WTC11 (cell line): ENCODE measurements at regions not wholly inside any gene's neighbourhood (a gene's known extent, or its start where the extent isn't known, plus 50 kb on each side); places are given as distances from the start of the nearest gene placed in this dataset.

Source experiments
- ATAC-seq: fragments of 200-7000 bp; cut with Tn5 transposase; 2 replicates; pipeline ENCODE4 v1.10.0; 2021; ENCODE audit warnings: mild to moderate bottlenecking, moderate library complexity
- CTCF ChIA-PET: fragments of 300-600 bp; sonication (Branson Sonifier 250); formaldehyde crosslinking; loops from one replicate; lab custom pipeline; 2021; ENCODE audit warnings: antibody characterized with exemption; lab: Charles Lee
- POLR2A ChIA-PET: fragments of 350-600 bp; sonication (Branson Sonifier 250); formaldehyde crosslinking; loops from one replicate; lab custom pipeline; 2021; ENCODE audit warnings: antibody characterized with exemption; lab: Charles Lee
- DNase-seq: peaks from one replicate; pipeline ENCODE4 v3.0.0; 2021; ENCODE audit warnings: low spot score
- H3K27ac Mint-ChIP-seq: 2 replicates; pipeline ENCODE4 v1.8.0; 2021; ENCODE audit warnings: mixed read lengths
- H3K27me3 Mint-ChIP-seq: 2 replicates; pipeline ENCODE4 v1.8.0; 2021; ENCODE audit warnings: low read depth, mild to moderate bottlenecking, moderate library complexity, mixed read lengths
- H3K36me3 Mint-ChIP-seq: 2 replicates; pipeline ENCODE4 v1.8.0; 2021; ENCODE audit warnings: mixed read lengths
- H3K4me1 Mint-ChIP-seq: 2 replicates; pipeline ENCODE4 v1.8.0; 2022; ENCODE audit warnings: mixed read lengths
- H3K4me3 Mint-ChIP-seq: 2 replicates; pipeline ENCODE4 v1.8.0; 2021; ENCODE audit warnings: mild to moderate bottlenecking, moderate library complexity, mixed read lengths
- H3K9me3 Mint-ChIP-seq: 2 replicates; pipeline ENCODE4 v1.8.0; 2021; ENCODE audit warnings: mixed read lengths
- ARID4B ChIP-seq: sonication (generic); formaldehyde crosslinking; IDR thresholded peaks from 2 replicates; pipeline ENCODE4 v1.8.0; 2023; ENCODE audit warnings: missing genetic modification reagents, mild to moderate bottlenecking, borderline replicate concordance
- ATF1 ChIP-seq: sonication (generic); formaldehyde crosslinking; IDR thresholded peaks from 2 replicates; pipeline ENCODE4 v1.8.1; 2023; ENCODE audit warnings: mild to moderate bottlenecking, moderate library complexity, missing genetic modification reagents
- ATF3 ChIP-seq: sonication (generic); formaldehyde crosslinking; conservative IDR thresholded peaks from 2 replicates; pipeline ENCODE4 v1.8.1; 2022; ENCODE audit warnings: mild to moderate bottlenecking, missing genetic modification reagents
- CTCF ChIP-seq: fragments of 200-600 bp; IDR thresholded peaks from 2 replicates; pipeline ENCODE4 v1.8.0; 2022; ENCODE audit warnings: antibody characterized with exemption
- E2F4 ChIP-seq: sonication (generic); formaldehyde crosslinking; IDR thresholded peaks from 2 replicates; pipeline ENCODE4 v1.8.1; 2022; ENCODE audit warnings: low read depth, mild to moderate bottlenecking, moderate library complexity, missing genetic modification reagents, borderline replicate concordance
- FOXP1 ChIP-seq: sonication (generic); formaldehyde crosslinking; IDR thresholded peaks from 2 replicates; pipeline ENCODE4 v1.8.0; 2022; ENCODE audit warnings: missing genetic modification reagents, mild to moderate bottlenecking, moderate library complexity, borderline replicate concordance
- KAT7 ChIP-seq: sonication (generic); formaldehyde crosslinking; IDR thresholded peaks from 2 replicates; pipeline ENCODE4 v1.8.1; 2023; ENCODE audit warnings: missing genetic modification reagents, mild to moderate bottlenecking, borderline replicate concordance
- NFATC4 ChIP-seq: fragments of 250-450 bp; sonication (Bioruptor Pico); IDR thresholded peaks from 2 replicates; pipeline ENCODE4 v1.9.0; 2021; ENCODE audit warnings: mild to moderate bottlenecking
- NFE2L1 ChIP-seq: sonication (generic); formaldehyde crosslinking; IDR thresholded peaks from 2 replicates; pipeline ENCODE4 v1.8.1; 2023; ENCODE audit warnings: missing genetic modification reagents
- NR1H2 ChIP-seq: sonication (generic); formaldehyde crosslinking; IDR thresholded peaks from 2 replicates; pipeline ENCODE4 v1.9.0; 2021; ENCODE audit warnings: mild to moderate bottlenecking, moderate library complexity, missing genetic modification reagents
- OVOL2 ChIP-seq: fragments of 250-450 bp; sonication (Bioruptor Pico); IDR thresholded peaks from 2 replicates; pipeline ENCODE4 v1.9.0; 2021; ENCODE audit warnings: mild to moderate bottlenecking, borderline replicate concordance
- RELA ChIP-seq: sonication (generic); formaldehyde crosslinking; IDR thresholded peaks from 2 replicates; pipeline ENCODE4 v1.8.1; 2022; ENCODE audit warnings: missing genetic modification reagents, mild to moderate bottlenecking, borderline replicate concordance
- ZNF138 ChIP-seq: sonication (generic); formaldehyde crosslinking; conservative IDR thresholded peaks from 2 replicates; pipeline ENCODE4 v1.8.1; 2022; ENCODE audit warnings: mild to moderate bottlenecking, moderate library complexity, missing genetic modification reagents
- ZNF263 ChIP-seq: sonication (generic); formaldehyde crosslinking; IDR thresholded peaks from 2 replicates; pipeline ENCODE4 v1.8.1; 2022; ENCODE audit warnings: low read depth, mild to moderate bottlenecking, moderate library complexity, missing genetic modification reagents
- ZNF532 ChIP-seq: fragments of 250-450 bp; sonication (Bioruptor Pico); IDR thresholded peaks from 2 replicates; pipeline ENCODE4 v1.9.0; 2021; ENCODE audit warnings: mild to moderate bottlenecking, borderline replicate concordance
- ZNF671 ChIP-seq: fragments of 250-450 bp; sonication (Bioruptor Pico); IDR thresholded peaks from 2 replicates; pipeline ENCODE4 v1.8.0; 2021; ENCODE audit warnings: mild to moderate bottlenecking
- ZSCAN18 ChIP-seq: fragments of 250-450 bp; sonication (Bioruptor Pico); IDR thresholded peaks from 2 replicates; pipeline ENCODE4 v2.1.2; 2022; ENCODE audit warnings: mild to moderate bottlenecking, moderate library complexity

- peaks cover 43% of the 10 kb centered on the region for H3K9me3 Mint-ChIP-seq
- TF ChIP-seq CTCF = no peak
- no peak for TF ChIP-seq NFATC4 (CRISPR knock-in tag)
- no peak for TF ChIP-seq NR1H2 (CRISPR knock-in tag)
- TF ChIP-seq ZNF263 (CRISPR knock-in tag) = no peak
- TF ChIP-seq ATF3 (CRISPR knock-in tag) = no peak
- TF ChIP-seq OVOL2 (CRISPR knock-in tag) = no peak
- TF ChIP-seq ATF1 (CRISPR knock-in tag) = no peak
- no peaks in the 10 kb centered on the region for H3K4me1 Mint-ChIP-seq
- ChIA-PET POLR2A (no interaction called here), CTCF (no interaction called here)
- peaks cover 26% of the 10 kb centered on the region for H3K36me3 Mint-ChIP-seq
- ATAC-seq = no peak
- no peaks in the 10 kb centered on the region for H3K27me3 Mint-ChIP-seq
- no peak overlapping the region for H3K4me3 Mint-ChIP-seq
- no peak for DNase-seq
- H3K27ac Mint-ChIP-seq = no peak overlapping the region
Measured at GRCh38 chr17:54307351-54307750, 484.6 kb downstream of the KIF2B start.

GRCh38 chr17:54324813-54325212, 502.1 kb downstream of the KIF2B start:
- POLR2A ChIA-PET = no interaction called here
- DNase-seq (no peak), ATAC-seq (no peak)
- Mint-ChIP-seq H3K27me3 (peaks cover 11% of the 10 kb centered on the region), H3K4me3 (no peak overlapping the region), H3K36me3 (peaks cover 74% of the 10 kb centered on the region), H3K27ac (no peak overlapping the region), H3K9me3 (peaks cover 82% of the 10 kb centered on the region), H3K4me1 (no peaks in the 10 kb centered on the region)
- CTCF ChIA-PET = no interaction called here
- no peak for TF ChIP-seq ZNF671 (CRISPR knock-in tag)
- no peak for TF ChIP-seq ZNF138 (CRISPR knock-in tag)
- TF ChIP-seq OVOL2 (CRISPR knock-in tag) = no peak
- no peak for TF ChIP-seq ZNF532 (CRISPR knock-in tag)
- TF ChIP-seq FOXP1 (CRISPR knock-in tag) = no peak
- TF ChIP-seq ZSCAN18 (CRISPR knock-in tag) = no peak
- TF ChIP-seq E2F4 (CRISPR knock-in tag) = no peak
- no peak for TF ChIP-seq RELA (CRISPR knock-in tag)
- TF ChIP-seq ARID4B (CRISPR knock-in tag) = no peak
- TF ChIP-seq KAT7 (CRISPR knock-in tag) = no peak
- TF ChIP-seq NFE2L1 (CRISPR knock-in tag) = no peak
